ENCODE measurements at regions not wholly inside any gene's neighbourhood (a gene's known extent, or its start where the extent isn't known, plus 50 kb on each side); places are given as distances from the start of the nearest gene placed in this dataset.
A peak's percentile ranks its signal among the peaks of the same experiment; 100 is the strongest.

- in situ Hi-C loops (cut with HindIII; ENCODE audit: low sequenced_read_pairs) = no loop called here
- DNase-seq (ENCODE audit: low spot score) = no peak
Measured at GRCh38 chr3:56858331-56858730, 56.6 kb upstream of the ARHGEF3 start.

GRCh38 chr3:56857178-56857577, 55.4 kb upstream of the ARHGEF3 start:
- DNase-seq (ENCODE audit: low spot score) = no peak
- in situ Hi-C loops (cut with HindIII; ENCODE audit: low sequenced_read_pairs) = no loop called here

- in situ Hi-C loops (cut with HindIII; ENCODE audit: low sequenced_read_pairs) = no loop called here
- DNase-seq (ENCODE audit: low spot score) = no peak
Measured at GRCh38 chr3:56856752-56857151, 55.0 kb upstream of the ARHGEF3 start.

- in situ Hi-C loops (cut with HindIII; ENCODE audit: low sequenced_read_pairs) = no loop called here
- peak; percentile 12 for DNase-seq (ENCODE audit: low spot score)
Measured at GRCh38 chr3:56855856-56856512, 54.2 kb upstream of the ARHGEF3 start.

GRCh38 chr3:56854856-56855611, 53.3 kb upstream of the ARHGEF3 start:
- DNase-seq (ENCODE audit: low spot score) = no peak
- in situ Hi-C loops (cut with HindIII; ENCODE audit: low sequenced_read_pairs) = no loop called here

- no peak for DNase-seq (ENCODE audit: low spot score)
- in situ Hi-C loops (cut with HindIII; ENCODE audit: low sequenced_read_pairs) = no loop called here
Measured at GRCh38 chr3:56851966-56852884, 50.5 kb upstream of the ARHGEF3 start.

Measured in G401 (cell line).